RWPE1 (cell line): ENCODE measurements at regions not wholly inside any gene's neighbourhood (a gene's known extent, or its start where the extent isn't known, plus 50 kb on each side); places are given as distances from the start of the nearest gene placed in this dataset.

Experiments used
- CTCF ChIA-PET: fragments of 350-600 bp; sonication (Branson Sonifier 250); formaldehyde crosslinking; extraction: SDS; loops from one replicate; lab custom pipeline; 2021; lab: Yijun Ruan, JAX
- POLR2A ChIA-PET: fragments of 400-600 bp; formaldehyde crosslinking; extraction: SDS; loops from one replicate; lab custom pipeline; 2020; ENCODE audit warnings: antibody characterized with exemption; ENCODE audit not compliant: low non-redundant PET; lab: Yijun Ruan, JAX
- DNase-seq: peaks from one replicate; pipeline ENCODE4 v3.0.0; 2012; ENCODE audit warnings: low spot score
- H3K27ac ChIP-seq: fragments of 450-650 bp; 2 replicates; pipeline ENCODE4 v1.5.1; 2017
- TF ChIP-seq, protein P1 (sequence below): fragments of 450-650 bp; conservative IDR thresholded peaks from 2 replicates; pipeline ENCODE4 v1.5.1; 2017; ENCODE audit warnings: low read depth, mild to moderate bottlenecking

DNA sequence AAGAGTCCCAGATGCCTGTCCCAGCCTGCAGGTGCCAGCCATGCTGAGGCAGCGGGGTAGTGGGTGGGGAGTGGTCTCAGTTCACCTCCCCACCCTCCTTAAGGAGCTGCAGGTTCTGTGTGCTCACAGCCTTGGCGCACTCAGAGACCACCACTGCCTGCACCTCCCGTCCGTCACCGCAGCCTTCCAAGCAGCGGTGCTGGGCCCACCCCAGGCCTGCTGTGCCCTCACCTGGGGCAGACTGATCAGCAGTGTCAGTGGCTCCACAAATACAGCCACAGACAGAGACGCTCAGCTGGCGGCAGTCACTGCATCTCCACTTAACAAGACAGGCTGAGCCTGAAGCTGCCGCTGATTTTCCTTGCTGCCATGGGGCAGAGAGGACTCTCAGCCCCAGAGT is 120.2 kb downstream of the RFLNA start:
- ChIA-PET POLR2A (no interaction called here), CTCF (no interaction called here)
- DNase-seq, result no peak
- H3K27ac ChIP-seq, result peak overlapping the region; percentile 49
- TF ChIP-seq, protein P1, sequence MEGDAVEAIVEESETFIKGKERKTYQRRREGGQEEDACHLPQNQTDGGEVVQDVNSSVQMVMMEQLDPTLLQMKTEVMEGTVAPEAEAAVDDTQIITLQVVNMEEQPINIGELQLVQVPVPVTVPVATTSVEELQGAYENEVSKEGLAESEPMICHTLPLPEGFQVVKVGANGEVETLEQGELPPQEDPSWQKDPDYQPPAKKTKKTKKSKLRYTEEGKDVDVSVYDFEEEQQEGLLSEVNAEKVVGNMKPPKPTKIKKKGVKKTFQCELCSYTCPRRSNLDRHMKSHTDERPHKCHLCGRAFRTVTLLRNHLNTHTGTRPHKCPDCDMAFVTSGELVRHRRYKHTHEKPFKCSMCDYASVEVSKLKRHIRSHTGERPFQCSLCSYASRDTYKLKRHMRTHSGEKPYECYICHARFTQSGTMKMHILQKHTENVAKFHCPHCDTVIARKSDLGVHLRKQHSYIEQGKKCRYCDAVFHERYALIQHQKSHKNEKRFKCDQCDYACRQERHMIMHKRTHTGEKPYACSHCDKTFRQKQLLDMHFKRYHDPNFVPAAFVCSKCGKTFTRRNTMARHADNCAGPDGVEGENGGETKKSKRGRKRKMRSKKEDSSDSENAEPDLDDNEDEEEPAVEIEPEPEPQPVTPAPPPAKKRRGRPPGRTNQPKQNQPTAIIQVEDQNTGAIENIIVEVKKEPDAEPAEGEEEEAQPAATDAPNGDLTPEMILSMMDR, result no peak

DNA sequence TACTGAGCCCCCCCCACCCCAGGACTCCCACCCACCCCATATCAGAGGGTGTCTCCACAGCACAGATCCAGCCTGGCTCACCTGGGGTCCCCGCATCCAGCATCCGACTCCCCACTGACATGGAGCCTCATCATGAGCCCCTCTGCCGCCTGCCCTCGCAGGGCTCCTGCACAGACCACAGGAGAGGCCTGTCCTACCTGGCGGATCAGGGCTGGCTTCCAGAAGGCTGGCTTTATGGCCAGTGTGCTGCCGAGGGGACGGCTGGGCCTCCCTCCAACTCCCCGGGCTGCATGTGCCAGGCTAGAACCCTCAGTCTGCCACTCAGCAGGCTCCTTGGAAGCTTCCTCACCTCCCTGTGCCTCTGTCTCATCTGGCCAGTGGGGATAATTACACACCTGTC is 119.0 kb downstream of the RFLNA start:
- POLR2A ChIA-PET, result no interaction called here
- CTCF ChIA-PET, result no interaction called here
- H3K27ac ChIP-seq, result peak overlapping the region; percentile 95
- TF ChIP-seq, protein P1, result no peak
- no peak for DNase-seq

DNA sequence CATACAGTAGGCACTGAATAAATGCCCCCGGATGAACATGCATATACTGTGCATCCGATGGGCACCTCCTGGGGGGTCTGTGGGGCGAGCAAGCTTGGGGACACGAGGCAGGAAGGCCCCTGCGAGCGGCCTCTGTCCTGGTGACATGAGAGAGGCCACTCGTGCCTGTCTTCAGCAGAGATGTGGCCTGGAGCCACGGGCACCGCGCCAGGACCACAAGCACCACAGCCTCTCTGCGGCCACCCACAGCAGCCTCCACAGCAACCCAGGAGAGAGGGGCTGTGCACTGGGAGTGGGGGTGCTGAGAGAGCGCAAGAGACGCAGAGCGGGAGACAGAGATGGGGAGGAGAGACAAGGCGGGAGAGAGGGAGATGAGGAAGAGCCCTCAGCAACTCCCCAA is 118.5 kb downstream of the RFLNA start:
- DNase-seq, result no peak
- ChIA-PET POLR2A (no interaction called here), CTCF (no interaction called here)
- H3K27ac ChIP-seq, result peak overlapping the region; percentile 95
- TF ChIP-seq, protein P1, result no peak

DNA sequence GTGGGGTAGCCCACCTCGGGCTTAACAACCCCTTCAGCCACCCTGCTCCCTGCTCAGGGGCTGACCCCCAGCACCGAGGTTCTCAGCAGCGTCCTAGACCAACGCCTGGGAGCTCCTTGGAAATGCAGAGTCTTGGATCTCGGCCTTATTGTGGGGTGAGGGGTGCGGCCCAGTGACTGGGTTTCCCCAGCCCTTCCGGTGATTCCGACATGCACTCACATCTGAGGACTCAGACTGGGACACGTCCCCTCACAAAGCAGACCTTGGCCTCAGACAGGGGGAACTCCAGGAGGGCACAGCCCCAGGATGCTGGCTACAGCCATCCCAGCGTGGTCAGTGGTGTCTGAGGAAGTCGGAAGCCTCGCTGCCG is 117.7 kb downstream of the RFLNA start:
- TF ChIP-seq, protein P1, result no peak
- POLR2A ChIA-PET, result no interaction called here
- DNase-seq, result no peak
- CTCF ChIA-PET, result no interaction called here
- H3K27ac ChIP-seq, result peak overlapping the region; percentile 95

DNA sequence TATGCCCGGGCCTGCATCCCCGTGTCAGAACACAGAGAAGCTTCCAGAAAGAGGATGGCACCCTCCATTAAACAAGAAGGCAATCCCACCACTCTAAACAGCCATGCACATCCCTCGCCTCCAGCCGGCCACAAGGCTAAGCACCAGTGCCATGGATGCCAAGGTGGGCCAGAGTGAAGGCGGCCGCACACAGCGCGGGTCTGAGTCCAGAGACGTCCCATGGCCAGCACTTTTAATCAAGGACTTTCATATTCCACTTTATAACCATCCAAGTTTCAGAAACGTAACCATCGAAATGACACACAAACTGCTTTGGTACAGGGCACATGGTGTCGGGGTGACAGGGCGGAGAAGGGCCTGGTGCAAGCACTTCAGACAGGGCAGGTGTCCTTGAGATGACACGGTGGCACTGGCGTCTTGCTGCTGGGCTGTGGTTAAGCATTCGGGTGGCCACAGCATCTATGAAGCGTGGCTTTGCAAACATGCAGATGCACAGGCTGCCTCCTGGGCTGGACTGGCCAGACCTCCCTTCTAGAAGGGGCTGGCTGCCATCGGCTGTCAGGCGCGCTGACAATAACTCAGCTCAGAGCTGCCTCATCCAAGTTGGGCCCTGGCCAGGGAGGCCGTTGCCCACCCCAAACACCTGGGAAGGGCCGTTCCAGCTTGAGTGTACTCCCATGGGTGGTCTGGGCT is 117.2 kb downstream of the RFLNA start:
- peak overlapping the region; percentile 95 for H3K27ac ChIP-seq
- POLR2A ChIA-PET, result no interaction called here
- TF ChIP-seq, protein P1, result no peak
- DNase-seq, result no peak
- CTCF ChIA-PET, result interaction anchor here (0.6 to 1.2 kb wide), 2 partner anchors 13 to 299 kb away, joined by 3 to 6 read pairs; no protein-coding TSS in a partner anchor

DNA sequence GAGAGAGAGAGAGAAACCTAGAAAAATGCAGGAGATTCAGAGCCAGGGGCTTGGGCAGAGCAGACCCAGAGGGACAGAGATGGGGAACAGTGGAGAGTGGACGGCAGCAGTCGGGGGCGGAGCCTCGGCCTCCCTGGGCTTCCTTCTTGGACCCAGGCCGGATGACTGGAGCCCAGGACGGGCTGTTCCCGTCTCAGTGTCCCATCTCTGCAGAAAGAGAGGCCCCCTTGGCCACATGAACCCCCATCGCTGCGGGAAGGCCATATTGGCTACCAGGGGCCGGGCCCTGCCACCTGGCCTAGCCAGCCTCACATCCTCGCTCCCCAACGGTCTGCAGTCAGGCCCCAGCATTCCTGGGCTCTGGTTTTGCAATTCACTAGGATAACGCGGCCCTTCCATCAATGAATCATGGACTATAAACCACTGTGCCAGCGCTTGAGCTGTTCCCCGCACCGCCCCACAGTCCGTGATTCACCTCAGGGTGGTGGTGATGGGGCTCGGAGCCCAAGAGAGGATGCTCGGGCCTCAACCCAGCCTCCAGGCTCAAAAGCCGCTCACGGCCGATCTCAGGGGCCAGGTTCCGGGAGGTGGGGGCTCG is 116.5 kb downstream of the RFLNA start:
- DNase-seq, result peak; percentile 95
- POLR2A ChIA-PET, result no interaction called here
- CTCF ChIA-PET, result interaction anchor here (0.6 to 1.2 kb wide), 3 partner anchors 12 to 300 kb away, joined by 3 to 6 read pairs (median 3); no protein-coding TSS in a partner anchor

More for the DNA sequence above, 116.5 kb downstream of the RFLNA start:
- peak overlapping the region; percentile 95 for H3K27ac ChIP-seq
- TF ChIP-seq, protein P1, result no peak
